GM21367 (cell line): ENCODE measurements at regions not wholly inside any gene's neighbourhood (a gene's known extent, or its start where the extent isn't known, plus 50 kb on each side); places are given as distances from the start of the nearest gene placed in this dataset.
A peak's percentile ranks its signal among the peaks of the same experiment; 100 is the strongest.
"Not testable (repeated sequence)": the region's sequence is repeated elsewhere in the genome, so short reads cannot be mapped to it uniquely, and the experiment has no call there.

ENCODE experiments used
- ATAC-seq: cut with Tn5 transposase; IDR thresholded peaks from one replicate; pipeline ENCODE4 v1.9.1; 2021; ENCODE audit not compliant: unreplicated experiment

DNA sequence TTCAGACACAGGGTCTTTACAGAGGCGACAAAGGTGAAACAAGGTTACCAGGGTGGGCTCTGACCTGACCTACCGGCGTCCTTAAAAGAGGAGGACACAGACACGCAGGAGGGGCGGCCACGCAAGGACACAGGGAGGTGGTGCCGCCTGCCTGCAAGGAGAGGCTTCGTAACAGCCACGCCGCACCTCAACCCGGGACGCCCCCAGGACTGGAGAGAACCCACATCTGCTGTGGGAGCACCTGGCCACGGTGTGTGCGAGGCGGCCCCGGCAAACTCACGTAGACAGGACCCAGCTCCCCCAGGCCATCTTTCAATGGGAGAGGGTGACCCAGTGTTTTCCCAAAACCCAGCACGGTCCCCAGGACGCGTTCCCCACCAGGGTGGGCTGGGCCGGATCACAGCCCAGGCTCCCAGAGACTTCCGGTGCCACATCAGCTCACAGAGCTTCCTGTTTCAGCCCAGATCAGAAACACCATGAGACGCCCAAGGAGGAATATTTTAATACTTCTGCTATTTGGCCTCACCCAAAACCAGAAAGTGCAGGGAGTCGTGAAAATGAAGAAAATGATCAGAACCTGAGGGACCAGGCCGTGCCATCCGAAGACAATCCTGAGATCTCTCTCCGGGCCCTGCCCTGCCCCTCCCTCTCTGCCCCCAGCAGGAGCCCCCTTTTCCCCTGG, 5417.4 kb upstream of the TPTE start:
- ATAC-seq = not testable (repeated sequence)

DNA sequence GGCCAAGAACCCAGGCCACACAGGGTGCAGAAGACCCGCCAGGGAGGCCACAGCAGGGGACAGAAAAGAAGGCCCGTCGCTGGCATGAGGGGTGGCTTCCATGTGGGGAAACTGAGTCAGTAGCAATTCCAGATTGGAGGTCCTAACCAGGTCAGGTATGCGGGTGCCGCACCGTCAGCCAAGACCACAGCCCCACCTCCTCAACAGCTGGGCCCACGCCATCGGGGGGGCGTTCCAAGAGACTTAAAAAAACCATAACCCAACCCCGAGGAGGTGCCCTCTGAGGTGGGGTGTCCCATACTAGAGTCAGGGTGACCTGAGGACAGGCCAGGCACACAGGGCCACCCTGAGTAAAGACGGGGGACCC, 5416.8 kb upstream of the TPTE start:
- ATAC-seq = not testable (repeated sequence)

GRCh38 chr21:5105939-5106708, 5415.3 kb upstream of the TPTE start:
- ATAC-seq = not testable (repeated sequence)

DNA sequence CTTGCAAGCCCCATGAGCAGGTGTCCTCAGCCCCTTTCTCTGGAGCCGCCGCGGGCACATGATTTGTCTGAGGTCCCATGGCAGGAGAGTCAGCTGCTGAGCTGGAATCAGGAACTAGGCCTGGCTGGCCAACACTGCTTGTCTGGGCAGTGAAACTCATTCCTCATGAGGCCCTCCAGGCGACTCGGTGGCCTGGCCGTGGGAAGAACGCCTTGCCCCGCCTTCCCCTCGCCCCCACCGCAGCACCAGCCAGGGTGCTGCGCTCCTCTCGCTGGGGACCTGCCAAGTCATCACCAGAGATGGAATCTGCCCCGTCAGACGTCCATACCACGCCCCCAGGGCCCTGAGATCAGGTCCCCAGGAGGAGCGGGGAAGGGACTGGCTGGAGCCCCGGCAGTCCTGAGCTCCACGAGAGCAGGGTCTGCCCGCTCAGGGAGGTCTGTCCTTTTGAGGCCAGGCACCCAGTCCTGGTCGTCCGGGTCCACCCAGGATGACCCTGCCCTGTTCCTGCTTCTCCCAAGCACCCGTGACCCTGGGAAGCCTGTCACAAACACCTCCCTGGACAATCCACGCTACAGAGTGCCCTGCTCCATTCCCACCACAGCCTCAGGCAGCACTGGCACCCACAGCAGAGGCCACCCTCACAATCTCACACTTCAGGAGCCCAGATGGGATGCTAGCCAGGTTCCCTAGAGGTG, 5414.5 kb upstream of the TPTE start:
- ATAC-seq = not testable (repeated sequence)

DNA sequence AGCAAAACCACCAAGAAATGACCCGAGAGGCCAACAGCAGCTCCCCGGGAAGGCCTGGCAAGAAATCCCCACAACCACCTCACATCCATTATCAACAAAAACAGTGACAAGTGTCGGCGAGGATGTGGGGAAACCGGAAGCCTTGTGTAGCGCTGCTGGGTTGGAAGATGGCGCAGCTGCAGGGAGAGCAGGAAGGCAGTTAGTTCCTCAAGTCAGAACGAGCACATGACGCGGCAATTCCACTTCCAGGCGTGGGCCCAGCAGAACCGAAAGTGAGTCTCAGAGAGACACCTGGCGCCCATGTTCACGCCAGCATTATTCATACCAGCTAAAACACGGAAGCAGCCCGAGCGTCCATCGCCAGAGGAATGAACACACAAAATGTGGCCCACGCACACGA, 5413.7 kb upstream of the TPTE start:
- not testable (repeated sequence) for ATAC-seq

DNA sequence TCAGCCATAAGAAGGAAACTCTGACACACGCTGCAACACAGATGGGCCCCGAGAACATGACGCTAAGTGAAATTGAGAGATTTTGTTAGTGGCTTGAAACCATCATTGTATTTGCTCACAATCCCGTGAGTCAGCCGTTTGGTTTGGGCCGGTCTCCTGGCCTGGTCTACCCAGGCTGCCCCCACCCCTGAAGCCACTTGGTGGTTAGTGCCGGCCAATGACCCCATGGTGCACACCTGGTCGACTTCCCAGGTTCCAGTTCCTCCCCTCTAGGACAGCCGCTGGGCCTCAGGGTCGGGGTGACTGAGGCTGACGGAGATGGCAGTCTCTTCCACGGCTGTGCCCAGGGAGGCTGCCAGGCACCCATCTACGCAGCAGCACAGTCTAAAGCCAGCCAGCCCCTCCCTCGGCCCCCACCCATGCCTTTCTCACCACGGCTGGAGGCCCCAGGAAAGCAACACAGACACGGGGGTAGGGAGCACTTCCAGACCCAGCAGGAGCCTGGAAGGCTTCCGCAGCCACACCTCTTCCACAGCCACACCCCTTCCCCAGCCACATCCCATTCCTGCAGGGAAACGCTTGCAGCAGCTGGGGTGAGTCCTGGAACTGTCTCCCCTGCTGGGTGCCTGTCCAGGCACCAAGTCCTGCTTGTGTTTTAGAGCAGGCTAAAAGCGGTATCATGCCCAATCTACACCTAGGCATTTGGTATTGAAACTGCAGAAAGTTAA, 5413.2 kb upstream of the TPTE start:
- ATAC-seq = not testable (repeated sequence)

DNA sequence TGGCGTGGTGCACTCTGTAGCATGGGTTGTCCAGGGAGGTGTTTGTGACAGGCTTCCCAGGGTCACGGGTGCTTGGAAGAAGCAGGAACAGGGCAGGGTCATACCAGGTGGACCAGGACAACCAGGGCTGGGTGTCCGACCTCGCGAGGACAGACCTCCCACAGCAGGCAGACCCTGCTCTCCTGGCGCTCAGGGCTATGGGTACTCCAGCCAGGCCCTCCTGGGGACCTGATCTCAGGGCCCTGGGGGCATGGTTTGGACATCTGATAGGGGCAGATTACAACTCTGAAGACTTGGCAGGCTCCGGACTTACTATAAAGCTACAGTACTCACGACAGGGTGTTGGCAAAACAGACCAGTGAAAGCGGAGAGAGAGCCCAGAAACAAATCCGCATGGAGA, 5410.2 kb upstream of the TPTE start:
- ATAC-seq = not testable (repeated sequence)

DNA sequence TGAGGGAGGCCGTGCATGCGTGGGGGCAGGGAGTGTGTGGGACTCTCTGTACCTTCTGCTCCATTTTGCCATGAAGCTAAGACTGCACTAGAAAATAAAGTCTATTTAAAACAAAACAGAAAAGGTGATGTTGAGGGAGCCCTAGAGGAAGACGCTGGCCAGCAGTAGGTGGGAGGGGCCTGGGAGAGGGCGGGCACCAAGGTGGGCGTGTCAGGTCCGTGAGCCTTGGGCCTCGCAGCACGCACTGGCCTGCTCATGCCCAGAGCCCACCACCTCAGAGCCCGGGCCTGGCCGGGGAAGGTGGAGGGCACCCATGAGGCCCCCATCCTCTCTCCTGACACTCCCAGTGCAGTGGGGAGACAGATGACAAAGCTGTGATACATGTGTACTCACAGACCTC, 5408.3 kb upstream of the TPTE start:
- ATAC-seq = not testable (repeated sequence)

- not testable (repeated sequence) for ATAC-seq
These were observed 5406.9 kb upstream of the TPTE start for GRCh38 chr21:5114468-5114867.

- ATAC-seq = not testable (repeated sequence)
These were observed 5406.3 kb upstream of the TPTE start for GRCh38 chr21:5114893-5115645.

DNA sequence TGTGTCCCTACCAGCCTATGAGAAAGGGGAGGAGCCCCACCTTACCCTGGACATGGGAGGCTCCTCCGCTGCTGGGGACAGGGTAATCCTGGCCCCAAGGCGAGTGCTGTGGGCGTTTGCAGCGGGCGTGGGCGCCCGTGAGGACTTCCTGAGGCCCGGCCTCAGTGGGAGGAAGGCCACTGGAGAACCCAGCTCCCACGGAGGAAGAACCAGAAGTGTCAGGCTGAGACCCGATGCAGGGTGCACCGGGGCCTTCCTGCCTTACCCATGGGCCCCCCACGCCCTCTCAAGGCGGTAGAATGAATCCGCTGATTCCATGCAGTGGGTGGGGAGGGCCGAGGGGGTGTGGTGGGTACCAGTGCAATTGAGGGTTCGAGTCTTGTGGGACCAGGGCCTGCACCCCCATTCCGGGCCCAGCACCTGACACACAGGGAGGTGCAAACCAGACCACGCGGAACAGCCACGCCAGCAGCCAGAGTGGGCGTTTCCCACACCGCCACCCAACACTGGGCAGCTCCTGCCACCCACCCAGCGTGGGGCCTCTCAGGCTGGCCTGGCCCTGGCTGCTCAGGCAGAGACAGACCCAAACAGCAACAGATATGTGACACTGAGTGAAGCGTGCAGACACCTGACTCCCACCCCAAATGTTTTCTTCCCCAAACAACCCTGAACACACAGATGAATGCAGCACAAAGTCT, 5405.6 kb upstream of the TPTE start:
- not testable (repeated sequence) for ATAC-seq

- not testable (repeated sequence) for ATAC-seq
These were observed 5404.8 kb upstream of the TPTE start for GRCh38 chr21:5116344-5117123.

DNA sequence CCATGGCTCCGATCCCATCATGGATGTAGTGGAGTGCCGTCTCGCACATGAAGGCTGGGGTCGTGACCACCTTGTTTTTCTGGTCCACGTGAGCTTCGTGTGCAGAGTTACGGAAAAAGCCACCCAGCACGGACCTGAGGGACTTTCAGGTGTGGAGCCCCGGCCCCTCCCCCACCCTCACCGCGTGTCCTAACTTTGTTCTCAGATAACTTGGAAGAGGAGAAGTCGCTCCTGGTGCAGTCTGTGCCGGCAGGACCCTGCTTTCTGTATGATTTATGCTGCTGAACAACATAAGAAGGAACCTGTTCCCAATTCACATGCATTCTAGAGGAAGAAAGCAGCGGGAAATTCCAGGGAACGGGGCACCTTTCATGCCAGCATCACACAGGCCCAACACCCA, 5404.2 kb upstream of the TPTE start:
- ATAC-seq = not testable (repeated sequence)

GRCh38 chr21:5117666-5118295, 5403.6 kb upstream of the TPTE start:
- ATAC-seq = not testable (repeated sequence)

- ATAC-seq = not testable (repeated sequence)
These were observed 5403.1 kb upstream of the TPTE start for GRCh38 chr21:5118296-5118679.

- not testable (repeated sequence) for ATAC-seq
These were observed 5402.2 kb upstream of the TPTE start for GRCh38 chr21:5119179-5119578.

- ATAC-seq = not testable (repeated sequence)
These were observed 5400.0 kb upstream of the TPTE start for GRCh38 chr21:5121399-5121798.

- ATAC-seq = not testable (repeated sequence)
These were observed 5399.5 kb upstream of the TPTE start for GRCh38 chr21:5121849-5122248.

- peak; percentile 33 for ATAC-seq
These were observed 5397.7 kb upstream of the TPTE start for GRCh38 chr21:5123655-5124054.
